ENCODE measurements at regions not wholly inside any gene's neighbourhood (a gene's known extent, or its start where the extent isn't known, plus 50 kb on each side); places are given as distances from the start of the nearest gene placed in this dataset.

GRCh38 chr10:55078121-55078520, 277.1 kb upstream of the PCDH15 start:
- CTCF ChIA-PET: no interaction called here
- no peak for TF ChIP-seq CTCF (IDR thresholded peaks at IDR 0.05; ENCODE audit: insufficient read depth, low read length, missing control alignments)
- no peak for DNase-seq (ENCODE audit: low read depth, low spot score)
- POLR2A ChIA-PET: no interaction called here
- no peak overlapping the region for H3K4me3 ChIP-seq (ENCODE audit: low read depth, low read length)

GRCh38 chr10:55065185-55065584, 264.2 kb upstream of the PCDH15 start:
- CTCF ChIA-PET: no interaction called here
- POLR2A ChIA-PET: no interaction called here
- no peak overlapping the region for H3K4me3 ChIP-seq (ENCODE audit: low read depth, low read length)
- TF ChIP-seq CTCF (IDR thresholded peaks at IDR 0.05; ENCODE audit: insufficient read depth, low read length, missing control alignments): no peak
- no peak for DNase-seq (ENCODE audit: low read depth, low spot score)

- TF ChIP-seq CTCF (IDR thresholded peaks at IDR 0.05; ENCODE audit: insufficient read depth, low read length, missing control alignments): no peak
- ChIA-PET CTCF (no interaction called here), POLR2A (no interaction called here)
- DNase-seq (ENCODE audit: low read depth, low spot score): no peak
- H3K4me3 ChIP-seq (ENCODE audit: low read depth, low read length): no peak overlapping the region
Observed at GRCh38 chr10:55063811-55064210, 262.8 kb upstream of the PCDH15 start.

GRCh38 chr10:55062349-55062748, 261.3 kb upstream of the PCDH15 start:
- DNase-seq (ENCODE audit: low read depth, low spot score): no peak
- no peak for TF ChIP-seq CTCF (IDR thresholded peaks at IDR 0.05; ENCODE audit: insufficient read depth, low read length, missing control alignments)
- ChIA-PET CTCF (no interaction called here), POLR2A (no interaction called here)
- H3K4me3 ChIP-seq (ENCODE audit: low read depth, low read length): no peak overlapping the region

- no peak overlapping the region for H3K4me3 ChIP-seq (ENCODE audit: low read depth, low read length)
- CTCF ChIA-PET: no interaction called here
- no peak for DNase-seq (ENCODE audit: low read depth, low spot score)
- POLR2A ChIA-PET: no interaction called here
- no peak for TF ChIP-seq CTCF (IDR thresholded peaks at IDR 0.05; ENCODE audit: insufficient read depth, low read length, missing control alignments)
Observed at GRCh38 chr10:55058800-55059199, 257.8 kb upstream of the PCDH15 start.

- no peak for DNase-seq (ENCODE audit: low read depth, low spot score)
- POLR2A ChIA-PET: no interaction called here
- CTCF ChIA-PET: no interaction called here
- TF ChIP-seq CTCF (IDR thresholded peaks at IDR 0.05; ENCODE audit: insufficient read depth, low read length, missing control alignments): no peak
- no peak overlapping the region for H3K4me3 ChIP-seq (ENCODE audit: low read depth, low read length)
Observed at GRCh38 chr10:55051515-55051914, 250.5 kb upstream of the PCDH15 start.

All from AG04449 (cell line).